ENCODE measurements at regions not wholly inside any gene's neighbourhood (a gene's known extent, or its start where the extent isn't known, plus 50 kb on each side); places are given as distances from the start of the nearest gene placed in this dataset.

DNA sequence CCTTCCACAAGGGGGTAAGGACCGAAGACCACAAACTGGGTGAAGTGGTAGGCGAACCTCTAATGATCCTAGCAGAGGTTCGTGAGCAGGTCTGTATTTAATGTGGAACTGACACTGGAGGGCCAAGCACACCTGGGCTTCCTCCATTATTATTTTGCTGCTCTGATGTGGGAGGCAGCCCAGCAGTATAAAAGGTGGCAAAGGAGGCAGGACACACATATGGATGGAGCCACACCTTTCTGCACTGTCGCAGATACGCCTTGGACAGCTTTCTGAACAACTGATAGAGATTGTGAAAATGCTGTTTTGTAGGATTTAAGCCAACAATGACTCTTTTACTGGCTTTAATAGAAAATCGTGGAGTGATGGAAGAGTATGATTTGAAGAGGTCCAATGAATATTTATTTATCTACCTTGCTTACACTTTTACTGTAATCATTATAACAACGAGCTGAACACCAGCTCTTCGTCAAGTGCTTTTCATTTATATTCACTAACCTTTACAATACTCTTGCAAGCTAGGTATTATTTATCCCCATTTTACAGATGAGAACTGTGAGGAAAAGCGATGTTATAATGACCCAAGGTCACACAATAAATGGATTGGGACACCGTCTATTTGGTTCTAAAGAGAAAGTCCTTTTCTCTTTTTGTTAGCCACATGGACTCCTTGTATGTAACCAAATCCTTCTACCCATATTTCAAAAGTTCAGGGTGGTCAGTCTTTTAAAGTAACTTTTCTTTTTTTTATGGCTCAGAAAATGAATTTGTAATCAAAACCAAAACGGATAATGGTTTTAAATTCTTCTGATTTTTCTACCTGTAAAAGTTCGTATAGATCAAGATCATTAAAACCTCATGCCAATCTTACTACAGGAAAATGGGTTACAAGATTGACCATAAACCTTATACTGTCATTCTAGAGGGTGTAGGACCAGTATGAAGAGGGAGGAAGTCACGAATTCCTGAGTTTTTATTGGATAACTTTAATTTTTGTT, 116.9 kb downstream of the UTRN start:
- TF ChIP-seq, protein P1, sequence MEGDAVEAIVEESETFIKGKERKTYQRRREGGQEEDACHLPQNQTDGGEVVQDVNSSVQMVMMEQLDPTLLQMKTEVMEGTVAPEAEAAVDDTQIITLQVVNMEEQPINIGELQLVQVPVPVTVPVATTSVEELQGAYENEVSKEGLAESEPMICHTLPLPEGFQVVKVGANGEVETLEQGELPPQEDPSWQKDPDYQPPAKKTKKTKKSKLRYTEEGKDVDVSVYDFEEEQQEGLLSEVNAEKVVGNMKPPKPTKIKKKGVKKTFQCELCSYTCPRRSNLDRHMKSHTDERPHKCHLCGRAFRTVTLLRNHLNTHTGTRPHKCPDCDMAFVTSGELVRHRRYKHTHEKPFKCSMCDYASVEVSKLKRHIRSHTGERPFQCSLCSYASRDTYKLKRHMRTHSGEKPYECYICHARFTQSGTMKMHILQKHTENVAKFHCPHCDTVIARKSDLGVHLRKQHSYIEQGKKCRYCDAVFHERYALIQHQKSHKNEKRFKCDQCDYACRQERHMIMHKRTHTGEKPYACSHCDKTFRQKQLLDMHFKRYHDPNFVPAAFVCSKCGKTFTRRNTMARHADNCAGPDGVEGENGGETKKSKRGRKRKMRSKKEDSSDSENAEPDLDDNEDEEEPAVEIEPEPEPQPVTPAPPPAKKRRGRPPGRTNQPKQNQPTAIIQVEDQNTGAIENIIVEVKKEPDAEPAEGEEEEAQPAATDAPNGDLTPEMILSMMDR (conservative IDR thresholded peaks at IDR 0.05), result no peak
- no peak for TF ChIP-seq ZFX (IDR thresholded peaks at IDR 0.05)

Measured in C4-2B (cell line).